Body of pancreas (tissue), 4 donors: ENCODE measurements at regions not wholly inside any gene's neighbourhood (a gene's known extent, or its start where the extent isn't known, plus 50 kb on each side); places are given as distances from the start of the nearest gene placed in this dataset.

Experiments used
- POLR2A ChIP-seq, 3 donors: fragments of 450-650 bp; IDR thresholded peaks; one replicate each; pipeline ENCODE4 v1.6.1; 2016; ENCODE audit warnings: antibody characterized with exemption in 3 of 3, mild to moderate bottlenecking in 2 of 3
- TF ChIP-seq, protein P1 (sequence below), 7 experiments: fragments of 450-650 bp in 4 of 7; fragments of 200-600 bp in 3 of 7; sonication (generic) in 3 of 7; IDR thresholded peaks; one replicate each; pipeline ENCODE4 v1.5.1; 2016 to 2019; ENCODE audit warnings: antibody characterized with exemption in 7 of 7

DNA sequence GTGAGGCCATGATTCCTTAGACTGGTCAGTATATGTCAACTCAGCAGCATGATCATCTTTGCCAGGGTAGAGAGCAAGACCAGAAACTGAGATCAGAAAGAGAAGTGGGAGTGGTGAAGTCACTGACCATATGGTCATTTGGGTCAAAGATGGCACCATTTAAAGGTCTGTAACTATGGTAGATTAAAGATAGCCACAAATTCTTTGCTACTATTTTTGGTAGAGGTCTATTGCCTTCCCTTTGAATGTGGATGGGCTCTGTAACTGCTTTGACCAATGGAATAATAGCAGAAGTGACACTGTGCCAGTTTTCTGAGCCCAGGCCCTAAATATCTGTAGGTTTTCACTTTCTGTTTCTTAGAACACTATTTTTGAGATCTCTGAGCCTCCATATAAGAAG, 117.6 kb downstream of the PCSK1 start:
- TF ChIP-seq, protein P1, sequence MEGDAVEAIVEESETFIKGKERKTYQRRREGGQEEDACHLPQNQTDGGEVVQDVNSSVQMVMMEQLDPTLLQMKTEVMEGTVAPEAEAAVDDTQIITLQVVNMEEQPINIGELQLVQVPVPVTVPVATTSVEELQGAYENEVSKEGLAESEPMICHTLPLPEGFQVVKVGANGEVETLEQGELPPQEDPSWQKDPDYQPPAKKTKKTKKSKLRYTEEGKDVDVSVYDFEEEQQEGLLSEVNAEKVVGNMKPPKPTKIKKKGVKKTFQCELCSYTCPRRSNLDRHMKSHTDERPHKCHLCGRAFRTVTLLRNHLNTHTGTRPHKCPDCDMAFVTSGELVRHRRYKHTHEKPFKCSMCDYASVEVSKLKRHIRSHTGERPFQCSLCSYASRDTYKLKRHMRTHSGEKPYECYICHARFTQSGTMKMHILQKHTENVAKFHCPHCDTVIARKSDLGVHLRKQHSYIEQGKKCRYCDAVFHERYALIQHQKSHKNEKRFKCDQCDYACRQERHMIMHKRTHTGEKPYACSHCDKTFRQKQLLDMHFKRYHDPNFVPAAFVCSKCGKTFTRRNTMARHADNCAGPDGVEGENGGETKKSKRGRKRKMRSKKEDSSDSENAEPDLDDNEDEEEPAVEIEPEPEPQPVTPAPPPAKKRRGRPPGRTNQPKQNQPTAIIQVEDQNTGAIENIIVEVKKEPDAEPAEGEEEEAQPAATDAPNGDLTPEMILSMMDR (IDR thresholded peaks at IDR 0.05), result no peak
- no peak for TF ChIP-seq POLR2A (IDR thresholded peaks at IDR 0.05)
